NCI-H2107 treated with DMSO at 0.1 percent for 48 hours (cell line): ENCODE measurements at regions not wholly inside any gene's neighbourhood (a gene's known extent, or its start where the extent isn't known, plus 50 kb on each side); places are given as distances from the start of the nearest gene placed in this dataset.

Experiments
- DNase-seq: peaks from one replicate; lab custom pipeline; 2025; ENCODE audit not compliant: unreplicated experiment; lab: John Stamatoyannopoulos, UW

GRCh38 chr4:119721878-119722277 is 93.3 kb upstream of the PDE5A start:
- DNase-seq: no peak

DNA sequence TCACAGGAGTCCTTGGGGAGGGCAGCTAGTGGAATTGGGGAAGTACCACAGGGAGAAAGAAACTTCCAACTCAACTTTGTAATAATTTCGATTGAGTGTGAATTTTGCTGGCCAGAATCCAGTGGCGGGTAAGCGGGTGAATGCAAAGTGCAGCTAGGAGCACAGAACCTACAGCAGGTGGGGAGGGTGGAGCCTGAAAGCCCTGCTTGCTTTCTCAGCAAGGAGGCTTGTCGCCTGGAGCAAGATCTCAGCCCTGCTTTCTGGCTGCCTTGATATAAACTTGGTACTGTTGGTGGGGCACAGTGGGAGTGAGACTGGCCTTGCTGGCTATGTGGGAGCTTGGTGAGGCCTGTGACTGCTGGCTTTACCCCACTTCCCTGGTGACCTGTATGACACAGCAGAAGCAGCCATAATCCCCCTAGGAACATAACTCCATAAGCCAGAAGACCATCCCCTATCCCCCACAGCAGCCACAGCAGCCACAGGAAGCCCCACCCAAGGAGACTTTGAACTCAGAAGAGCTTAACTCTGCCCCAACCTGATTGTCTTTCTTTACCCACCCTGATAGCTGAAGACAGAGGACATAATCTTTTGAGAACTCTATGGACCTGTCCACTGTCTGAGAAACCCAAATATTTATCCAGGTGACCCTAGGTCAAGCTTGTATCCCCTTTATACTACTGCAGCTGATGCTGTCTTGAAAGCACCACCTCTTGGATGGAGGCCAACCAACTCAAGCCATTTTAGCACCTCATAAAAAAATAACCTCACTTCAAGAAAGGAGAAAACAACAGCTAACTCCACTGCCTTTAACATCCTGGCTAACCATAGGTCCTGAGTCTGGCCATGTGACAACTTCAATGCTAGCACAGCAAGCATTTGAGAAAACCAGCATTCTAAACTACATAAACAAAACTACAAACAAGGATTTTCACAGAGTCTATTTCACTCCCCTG is 87.2 kb upstream of the PDE5A start:
- DNase-seq: no peak

GRCh38 chr4:119709418-119709817 is 80.8 kb upstream of the PDE5A start:
- no peak for DNase-seq

DNA sequence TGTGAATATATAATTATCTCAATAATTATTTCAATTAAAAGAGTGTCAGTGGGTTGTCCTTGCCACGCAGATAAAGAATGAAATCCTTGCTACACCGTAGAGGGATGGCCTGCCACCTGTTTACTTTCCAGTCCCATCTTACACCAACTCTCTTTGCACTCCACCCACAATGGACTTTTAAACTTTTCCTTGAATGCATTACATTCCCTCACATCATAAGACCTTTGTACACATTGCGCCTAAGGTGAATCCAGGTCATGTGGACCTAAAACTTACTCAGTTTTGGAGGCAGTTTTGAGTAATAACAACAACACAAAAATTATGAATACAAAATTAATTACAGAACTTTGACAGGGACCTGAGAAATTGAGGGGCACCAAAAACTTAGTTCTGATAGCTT is 78.7 kb upstream of the PDE5A start:
- no peak for DNase-seq

DNA sequence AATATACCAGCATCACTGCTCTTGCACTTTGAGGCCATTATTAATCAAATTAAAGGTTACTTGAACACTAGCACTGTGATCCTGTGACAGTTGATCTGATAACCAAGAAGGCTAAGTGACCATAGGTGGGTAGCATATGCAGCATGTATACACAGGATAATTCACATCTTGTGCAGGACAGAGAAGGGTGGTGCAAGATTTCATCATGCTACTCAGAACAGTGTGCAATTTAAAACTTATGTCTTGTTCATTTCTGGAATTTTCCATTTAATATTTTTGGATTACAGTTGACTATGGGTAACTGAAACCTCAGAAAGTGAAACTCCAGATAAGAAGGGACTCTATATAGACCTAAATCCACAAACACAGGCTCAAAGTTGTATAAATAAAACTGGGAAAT is 78.2 kb upstream of the PDE5A start:
- DNase-seq: no peak

- DNase-seq: no peak
Measured at GRCh38 chr4:119697887-119698393, 69.3 kb upstream of the PDE5A start.

- DNase-seq: no peak
Measured at GRCh38 chr4:119696963-119697362, 68.4 kb upstream of the PDE5A start.

GRCh38 chr4:119695216-119695615 is 66.6 kb upstream of the PDE5A start:
- no peak for DNase-seq

DNA sequence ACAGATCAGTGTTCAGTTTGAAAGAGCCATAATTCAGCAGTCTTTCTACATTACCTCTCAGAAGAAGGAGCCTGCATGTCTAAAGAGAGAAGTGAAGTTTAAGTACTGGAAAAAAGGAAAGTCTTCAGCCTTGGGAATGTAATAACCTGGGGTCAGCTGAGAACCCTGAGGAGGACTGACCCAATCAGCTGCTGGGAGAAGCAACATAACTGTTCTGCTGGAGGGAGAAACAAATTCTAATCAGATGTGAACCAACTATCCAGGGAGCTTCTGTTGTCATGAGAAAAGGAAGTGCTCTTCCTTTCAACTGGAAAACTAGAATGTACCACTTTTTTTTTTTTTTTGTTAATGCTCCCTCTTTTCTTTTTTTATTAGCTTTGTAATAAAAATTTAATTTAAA is 64.5 kb upstream of the PDE5A start:
- DNase-seq: no peak

DNA sequence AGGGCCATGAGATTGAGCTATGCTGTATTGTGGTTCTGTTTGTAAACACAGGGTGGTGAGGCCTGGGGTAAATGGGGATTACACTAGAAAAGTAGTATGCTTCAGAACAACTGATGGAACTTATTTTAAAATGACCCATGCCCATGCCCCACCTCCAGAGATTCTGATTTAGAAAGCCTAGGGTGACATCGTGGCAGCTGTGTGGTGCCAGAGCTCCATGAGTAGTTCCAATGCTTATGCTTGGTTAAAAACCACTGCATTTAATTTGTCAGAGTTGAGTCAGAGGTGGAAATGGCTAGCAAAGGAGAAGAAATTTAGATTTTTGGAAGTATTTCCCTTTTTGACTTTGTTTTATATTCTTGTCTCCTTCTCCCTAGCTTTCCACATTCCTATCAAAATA is 63.4 kb upstream of the PDE5A start:
- no peak for DNase-seq

DNA sequence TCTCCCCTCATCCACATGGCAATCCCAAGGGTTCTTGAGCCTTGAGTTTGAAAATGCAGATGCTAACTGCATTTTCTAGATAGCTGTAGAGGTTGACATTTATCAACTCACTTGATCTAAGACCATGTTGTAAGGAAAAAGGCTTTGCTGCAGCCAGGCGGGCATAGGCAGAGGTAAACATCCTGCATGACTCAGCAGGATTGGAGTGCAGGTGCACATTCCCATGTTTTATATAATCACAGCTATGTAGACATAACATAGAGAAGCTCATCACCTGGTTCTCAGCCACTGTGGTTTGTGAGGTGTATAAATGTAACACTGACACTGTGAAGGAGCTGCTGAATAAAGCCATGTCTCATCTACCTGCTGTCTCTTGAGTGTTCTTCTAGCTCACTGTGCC is 62.3 kb upstream of the PDE5A start:
- DNase-seq: no peak

DNA sequence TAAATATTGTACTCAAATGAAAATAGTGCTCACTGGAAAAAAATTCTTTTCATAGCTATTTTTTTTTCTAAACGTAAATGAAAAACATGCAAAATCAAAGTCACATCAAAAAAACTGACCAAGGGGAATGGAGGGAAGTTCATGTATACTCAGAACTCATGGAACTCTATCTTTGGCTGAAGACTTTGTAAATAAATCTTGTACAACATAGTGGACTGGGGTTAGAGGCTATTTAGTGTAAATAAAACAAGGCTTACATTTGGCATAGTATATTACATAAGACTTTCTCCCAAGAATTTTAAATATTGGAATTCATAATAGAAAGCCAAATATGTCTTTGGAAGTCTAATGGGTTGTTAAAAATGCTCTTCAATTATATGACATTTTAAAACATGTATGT is 59.8 kb upstream of the PDE5A start:
- no peak for DNase-seq

DNA sequence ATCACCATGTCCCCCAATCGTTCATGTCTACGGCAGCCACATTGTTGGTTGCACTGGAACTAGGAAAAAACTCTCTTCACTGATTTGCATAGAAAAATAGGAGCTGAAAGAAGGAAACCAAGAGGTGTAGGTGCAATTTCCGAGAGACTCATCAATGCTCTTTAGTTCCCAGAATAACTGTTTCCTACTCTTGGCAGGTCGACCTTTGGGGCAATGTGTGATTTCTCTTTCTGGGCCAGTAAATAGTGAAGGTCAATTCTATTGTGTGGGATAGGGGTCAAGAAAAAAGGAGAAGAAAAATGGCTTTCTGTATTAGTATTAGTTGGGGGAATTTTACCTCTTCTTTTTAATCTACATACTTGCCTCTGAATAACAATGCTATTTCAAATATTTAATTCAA is 55.9 kb upstream of the PDE5A start:
- no peak for DNase-seq

DNA sequence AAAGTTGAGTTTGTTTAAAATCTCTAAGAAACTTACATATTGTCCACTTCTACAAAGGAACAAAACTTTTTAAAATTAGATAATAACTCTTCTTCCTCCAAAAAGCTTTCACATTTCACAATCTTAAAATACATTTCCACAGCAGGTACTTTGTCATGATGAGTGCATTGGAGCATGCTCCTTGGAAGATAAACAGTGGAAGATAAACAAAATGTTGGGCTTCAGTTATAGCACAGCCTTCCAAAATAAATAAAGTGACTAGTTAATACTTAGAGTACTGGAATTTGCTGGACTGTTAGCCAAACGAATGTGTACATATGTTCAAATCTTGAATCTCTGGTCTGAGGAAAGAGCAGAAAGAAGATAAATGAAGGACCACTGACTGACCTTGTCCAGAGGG is 54.9 kb upstream of the PDE5A start:
- no peak for DNase-seq

DNA sequence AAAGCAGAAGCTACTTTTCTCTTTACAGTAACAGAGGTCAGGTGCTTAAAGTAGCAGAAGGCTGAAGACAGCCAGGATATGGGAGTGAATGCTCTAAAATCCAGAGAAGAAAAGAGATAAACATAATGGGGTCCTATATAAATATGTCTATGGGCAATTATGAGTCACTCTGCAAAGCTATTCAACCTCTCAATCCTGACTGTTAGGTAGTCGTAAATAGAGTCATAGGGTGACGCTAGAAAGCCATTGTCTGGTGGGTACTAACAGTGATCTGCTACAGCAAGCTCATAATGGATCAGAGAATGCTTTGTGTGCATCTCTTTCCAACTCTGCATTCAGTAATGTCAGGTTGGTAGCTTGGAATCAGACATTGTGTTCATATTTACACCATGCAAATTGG is 53.5 kb upstream of the PDE5A start:
- DNase-seq: no peak

- no peak for DNase-seq
Measured at GRCh38 chr4:119679251-119679650, 50.6 kb upstream of the PDE5A start.

DNA sequence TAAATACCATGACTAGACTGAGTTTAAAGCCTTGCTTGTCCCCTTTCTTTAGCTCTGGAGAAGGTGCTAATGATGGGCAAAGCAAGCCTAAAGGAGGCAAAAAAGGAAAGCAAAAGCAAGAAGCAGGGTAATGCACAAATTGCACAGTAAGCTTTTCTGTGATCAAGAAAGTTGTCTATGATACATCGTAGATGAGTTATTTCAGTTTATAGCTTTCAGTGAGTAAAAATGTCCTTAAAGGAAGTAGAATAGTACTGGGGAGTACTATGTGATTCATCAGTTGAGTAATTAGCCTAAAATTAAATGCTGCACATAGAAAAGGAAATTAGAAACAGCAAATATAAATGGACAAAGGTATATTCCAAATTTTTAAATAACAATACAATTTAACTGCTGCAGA is 50.2 kb upstream of the PDE5A start:
- no peak for DNase-seq
